GM12878 (cell line): ENCODE measurements at regions not wholly inside any gene's neighbourhood (a gene's known extent, or its start where the extent isn't known, plus 50 kb on each side); places are given as distances from the start of the nearest gene placed in this dataset.

ENCODE experiments used
- ATAC-seq: fragments of 200-7000 bp; cut with Tn5 transposase; 3 replicates; pipeline ENCODE4 v1.9.1; 2020; ENCODE audit warnings: mild to moderate bottlenecking, moderate library complexity
- BruUV-seq: library from RNA; stranded (reverse); fragments of 400-500 nt; replicated peaks from 2 replicates; lab custom pipeline; 2021; lab: Mats Ljungman, UMichigan
- CTCF ChIA-PET: fragments of 300-600 bp; sonication (Branson Sonifier 250); formaldehyde crosslinking; extraction: SDS; loops from one replicate; lab custom pipeline; 2021; ENCODE audit warnings: inconsistent platforms; lab: Yijun Ruan, JAX
- POLR2A ChIA-PET: fragments of 350-600 bp; formaldehyde crosslinking; extraction: SDS; loops from one replicate; lab custom pipeline; 2021; ENCODE audit warnings: inconsistent platforms; lab: Charles Lee
- RAD21 ChIA-PET: fragments of 300-600 bp; sonication (Branson Sonifier 250); formaldehyde crosslinking; loops from one replicate; lab custom pipeline; 2023; ENCODE audit warnings: antibody characterized with exemption; ENCODE audit not compliant: unreplicated experiment; lab: Charles Lee
- SMC1A ChIA-PET: fragments of 300-600 bp; sonication (Branson Sonifier 250); formaldehyde crosslinking; loops from one replicate; lab custom pipeline; 2023; ENCODE audit not compliant: unreplicated experiment, uncharacterized antibody; lab: Charles Lee
- DNase-seq: peaks from one replicate; pipeline ENCODE4 v3.0.0-alpha.2; 2011; ENCODE audit warnings: low read depth, low spot score
- FAIRE-seq: peaks from 3 replicates; lab custom pipeline; 2011; peaks lifted over from hg19 to GRCh38; lab: Jason Lieb, UNC
- H2AFZ ChIP-seq: 2 replicates; pipeline ENCODE4 v1.6.0; 2011; ENCODE audit warnings: low read depth, low read length, control low read depth; ENCODE audit not compliant: control insufficient read depth
- H3K27ac ChIP-seq: 2 replicates; pipeline ENCODE4 v1.5.1; 2011; ENCODE audit warnings: control low read depth; ENCODE audit not compliant: control insufficient read depth, insufficient read depth
- H3K27me3 ChIP-seq, 2 experiments: replicated peaks in 1 of 2; 2 replicates each; pipeline versions ENCODE4 v1.6.0 to v1.6.1; 2011; ENCODE audit warnings: low read length in 1 of 2; ENCODE audit not compliant: control insufficient read depth in 2 of 2, insufficient read depth in 2 of 2
- H3K36me3 ChIP-seq, 2 experiments: 2 replicates each; pipeline ENCODE4 v1.5.1; 2011; ENCODE audit warnings: low read length in 1 of 2; ENCODE audit not compliant: control insufficient read depth in 2 of 2, insufficient read depth in 2 of 2
- H3K4me1 ChIP-seq: 2 replicates; pipeline ENCODE4 v1.6.1; 2011; ENCODE audit warnings: mild to moderate bottlenecking, low read length, moderate library complexity, mixed read lengths; ENCODE audit not compliant: control insufficient read depth, insufficient read depth
- H3K4me2 ChIP-seq: 2 replicates; pipeline ENCODE4 v1.6.0; 2011; ENCODE audit warnings: control low read depth; ENCODE audit not compliant: control insufficient read depth, insufficient read depth
- H3K4me3 ChIP-seq: fragments of 200-600 bp; sonication (generic); 2 replicates; pipeline ENCODE4 v1.5.1; 2016
- H3K79me2 ChIP-seq: 2 replicates; pipeline ENCODE4 v1.6.0; 2011; ENCODE audit warnings: low read length; ENCODE audit not compliant: control insufficient read depth, insufficient read depth
- H3K9ac ChIP-seq: 2 replicates; pipeline ENCODE4 v1.8.0; 2011; ENCODE audit warnings: low read length, control low read depth, mixed read lengths; ENCODE audit not compliant: control insufficient read depth, insufficient read depth
- H3K9me3 ChIP-seq: replicated peaks from 3 replicates; pipeline ENCODE4 v1.5.1; 2011; ENCODE audit warnings: mild to moderate bottlenecking, low read length; ENCODE audit not compliant: control insufficient read depth, insufficient read depth
- H4K20me1 ChIP-seq: 2 replicates; pipeline ENCODE4 v1.6.0; 2011; ENCODE audit not compliant: control insufficient read depth, insufficient read depth
- FOS ChIP-seq: IDR thresholded peaks from 3 replicates; pipeline ENCODE4 v1.6.1; 2011; ENCODE audit warnings: borderline replicate concordance; ENCODE audit not compliant: insufficient read length; ENCODE audit errors: extremely low read depth
- IKZF2 ChIP-seq, 2 experiments: fragments of 450-650 bp; IDR thresholded peaks; 2 replicates each; pipeline ENCODE4 v1.6.1; 2017; ENCODE audit warnings: mild to moderate bottlenecking in 2 of 2, moderate library complexity in 2 of 2
- MYB ChIP-seq: fragments of 150-350 bp; IDR thresholded peaks from 2 replicates; pipeline ENCODE4 v1.6.1; 2014; ENCODE audit warnings: mild to moderate bottlenecking, low read depth, low read length, borderline replicate concordance
- SMAD5 ChIP-seq: IDR thresholded peaks from 2 replicates; pipeline ENCODE4 v1.6.1; 2016; ENCODE audit warnings: antibody characterized with exemption, low read depth
- TBL1XR1 ChIP-seq: IDR thresholded peaks from 2 replicates; pipeline ENCODE4 v1.6.1; 2012; ENCODE audit warnings: low read depth, low read length, improper control_type of control experiment
- ZNF24 ChIP-seq: fragments of 450-650 bp; IDR thresholded peaks from 2 replicates; pipeline ENCODE4 v1.6.1; 2017; ENCODE audit warnings: antibody characterized with exemption, mild to moderate bottlenecking
- ZNF622 ChIP-seq: fragments of 450-650 bp; IDR thresholded peaks from 2 replicates; pipeline ENCODE4 v1.6.1; 2017; ENCODE audit warnings: mild to moderate bottlenecking, inconsistent platforms
- ZZZ3 ChIP-seq: IDR thresholded peaks from 2 replicates; pipeline ENCODE4 v1.6.1; 2011; ENCODE audit warnings: low read depth; ENCODE audit not compliant: control insufficient read depth, insufficient read length
- WGBS: methylation state at CpG from one replicate; pipeline ENCODE4 v1.1.6; 2016; ENCODE audit warnings: low lambda C conversion rate; ENCODE audit not compliant: insufficient replicate concordance, insufficient coverage; ENCODE audit errors: missing lambda C conversion rate; 5-methylcytosine and 5-hydroxymethylcytosine counted together
- in situ Hi-C: fragments of 300-500 bp; cut with MboI; formaldehyde crosslinking; loops from 9 replicates; pipeline ENCODE4 v1.14.3; 2018; ENCODE audit warnings: mixed read lengths
- intact Hi-C: fragments of 100-400 bp; cut with micrococcal nuclease; formaldehyde crosslinking; loops from one replicate; pipeline ENCODE4 v1.14.2; 2022; ENCODE audit not compliant: unreplicated experiment
- TF ChIP-seq, protein P1 (sequence below): fragments of 450-650 bp; IDR thresholded peaks from 2 replicates; pipeline ENCODE4 v1.6.1; 2017; ENCODE audit warnings: antibody characterized with exemption, mild to moderate bottlenecking, moderate library complexity

DNA sequence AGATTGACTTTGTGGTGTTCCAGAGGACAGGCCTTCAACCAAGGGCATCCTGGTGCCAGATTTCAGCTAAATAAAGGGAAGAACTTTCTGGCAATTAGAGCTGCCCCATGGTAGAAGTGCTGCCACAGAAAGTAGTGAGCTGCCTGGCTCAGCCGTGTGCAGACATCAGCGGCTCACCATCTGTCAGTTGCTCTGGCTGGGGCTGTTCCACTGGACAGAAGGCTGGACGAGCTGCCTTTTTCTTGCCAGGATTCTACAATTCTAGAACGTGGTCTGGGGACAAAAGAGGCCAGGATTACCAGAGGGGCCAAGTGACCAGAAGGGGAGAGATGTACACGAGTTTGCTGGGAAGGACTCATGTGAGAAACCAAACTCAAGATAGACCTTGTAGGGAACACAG lies 107.0 kb upstream of the RPL38 start (continued):
- TF ChIP-seq, protein P1, sequence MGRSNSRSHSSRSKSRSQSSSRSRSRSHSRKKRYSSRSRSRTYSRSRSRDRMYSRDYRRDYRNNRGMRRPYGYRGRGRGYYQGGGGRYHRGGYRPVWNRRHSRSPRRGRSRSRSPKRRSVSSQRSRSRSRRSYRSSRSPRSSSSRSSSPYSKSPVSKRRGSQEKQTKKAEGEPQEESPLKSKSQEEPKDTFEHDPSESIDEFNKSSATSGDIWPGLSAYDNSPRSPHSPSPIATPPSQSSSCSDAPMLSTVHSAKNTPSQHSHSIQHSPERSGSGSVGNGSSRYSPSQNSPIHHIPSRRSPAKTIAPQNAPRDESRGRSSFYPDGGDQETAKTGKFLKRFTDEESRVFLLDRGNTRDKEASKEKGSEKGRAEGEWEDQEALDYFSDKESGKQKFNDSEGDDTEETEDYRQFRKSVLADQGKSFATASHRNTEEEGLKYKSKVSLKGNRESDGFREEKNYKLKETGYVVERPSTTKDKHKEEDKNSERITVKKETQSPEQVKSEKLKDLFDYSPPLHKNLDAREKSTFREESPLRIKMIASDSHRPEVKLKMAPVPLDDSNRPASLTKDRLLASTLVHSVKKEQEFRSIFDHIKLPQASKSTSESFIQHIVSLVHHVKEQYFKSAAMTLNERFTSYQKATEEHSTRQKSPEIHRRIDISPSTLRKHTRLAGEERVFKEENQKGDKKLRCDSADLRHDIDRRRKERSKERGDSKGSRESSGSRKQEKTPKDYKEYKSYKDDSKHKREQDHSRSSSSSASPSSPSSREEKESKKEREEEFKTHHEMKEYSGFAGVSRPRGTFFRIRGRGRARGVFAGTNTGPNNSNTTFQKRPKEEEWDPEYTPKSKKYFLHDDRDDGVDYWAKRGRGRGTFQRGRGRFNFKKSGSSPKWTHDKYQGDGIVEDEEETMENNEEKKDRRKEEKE, result no peak

DNA sequence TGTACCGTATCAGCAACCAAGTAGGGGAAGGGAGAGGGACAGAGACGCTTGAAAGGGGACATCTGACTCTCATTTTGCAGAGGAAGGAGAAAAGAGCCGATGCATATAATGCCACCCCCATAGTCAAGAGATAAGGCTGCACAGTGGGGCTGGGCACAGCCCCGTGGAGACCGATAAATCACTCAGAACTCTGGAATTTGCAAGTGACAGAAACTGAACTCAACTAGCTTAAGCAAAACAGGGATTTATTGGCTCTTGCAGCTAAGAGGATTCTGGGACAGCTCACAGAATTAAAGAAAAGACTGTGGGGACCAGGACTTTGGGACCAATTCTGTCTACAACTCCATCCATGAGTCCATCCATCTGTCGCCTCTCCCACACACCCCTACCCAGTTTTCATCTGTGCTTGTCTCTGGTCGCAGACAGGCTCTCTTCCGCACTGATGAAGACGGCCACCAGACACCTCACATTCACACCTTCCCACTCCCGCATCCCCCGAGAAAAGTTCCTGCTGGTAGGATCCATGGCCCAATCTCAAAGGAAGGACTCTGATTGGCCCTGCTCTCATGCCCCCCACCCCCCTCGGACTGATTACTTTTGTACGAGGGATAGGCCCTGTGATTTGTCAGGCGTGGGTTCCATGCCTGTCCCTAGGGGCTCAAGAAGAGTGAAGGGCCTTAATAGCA lies 105.9 kb upstream of the RPL38 start:
- ATAC-seq (no peak), FAIRE-seq (no peak), DNase-seq (no peak)
- H2AFZ ChIP-seq, result no peak overlapping the region
- H3K36me3 ChIP-seq, result no peaks in the 10 kb centered on the region
- ChIA-PET SMC1A (no interaction called here), CTCF (no interaction called here), POLR2A (no interaction called here), RAD21 (no interaction called here)
- in situ Hi-C loops, result no loop called here
- H3K4me1 ChIP-seq, result no peaks in the 10 kb centered on the region
- TF ChIP-seq ZZZ3 (no peak), MYB (no peak), IKZF2 (IDR thresholded peaks at IDR 0.05) (no peak), FOS (no peak), ZNF24 (no peak), ZNF622 (no peak), TBL1XR1 (no peak), SMAD5 (no peak)
- no peaks in the 10 kb centered on the region for H3K79me2 ChIP-seq
- H3K9ac ChIP-seq, result no peak overlapping the region
- H3K27ac ChIP-seq, result no peak overlapping the region
- no peaks in the 10 kb centered on the region; the same call in 1 of the 2 replicates for H4K20me1 ChIP-seq
- intact Hi-C loops, result no loop called here
- H3K4me3 ChIP-seq, result no peak overlapping the region
- H3K27me3 ChIP-seq, result peaks cover 0 to 7% of the 10 kb centered on the region in 2 experiments
- no peak overlapping the region for H3K4me2 ChIP-seq
- no peaks in the 10 kb centered on the region for H3K9me3 ChIP-seq
- 45% methylated on average over 13 of the region's 14 CpGs for WGBS
- BruUV-seq, result no TSS peak
